Kasumi-1 (cell line): ENCODE measurements at regions not wholly inside any gene's neighbourhood (a gene's known extent, or its start where the extent isn't known, plus 50 kb on each side); places are given as distances from the start of the nearest gene placed in this dataset.

Experiments
- DNase-seq, 2 experiments: peaks; one replicate each; lab custom pipeline; 2025; lab: John Stamatoyannopoulos, UW

DNA sequence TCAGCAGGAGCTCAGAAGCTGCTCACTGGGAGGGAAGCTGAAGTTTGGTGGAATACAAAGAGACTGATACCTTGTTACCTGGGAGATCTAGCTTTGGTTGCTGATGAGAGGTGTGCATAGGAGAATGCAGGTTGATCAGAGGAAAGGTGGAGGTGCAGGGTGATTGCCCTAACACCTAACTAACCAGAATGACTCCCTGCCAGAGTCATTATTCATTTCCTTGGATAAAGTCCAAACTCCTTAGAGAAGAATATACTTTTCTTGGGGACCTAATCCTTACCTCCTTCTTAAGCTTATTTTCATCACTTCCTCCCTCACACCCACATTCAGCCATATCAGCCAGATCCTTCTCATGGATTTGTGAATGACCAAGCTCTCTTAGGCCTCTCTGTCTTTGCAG lies 814.2 kb upstream of the TENM4 start:
- no peak for DNase-seq

DNA sequence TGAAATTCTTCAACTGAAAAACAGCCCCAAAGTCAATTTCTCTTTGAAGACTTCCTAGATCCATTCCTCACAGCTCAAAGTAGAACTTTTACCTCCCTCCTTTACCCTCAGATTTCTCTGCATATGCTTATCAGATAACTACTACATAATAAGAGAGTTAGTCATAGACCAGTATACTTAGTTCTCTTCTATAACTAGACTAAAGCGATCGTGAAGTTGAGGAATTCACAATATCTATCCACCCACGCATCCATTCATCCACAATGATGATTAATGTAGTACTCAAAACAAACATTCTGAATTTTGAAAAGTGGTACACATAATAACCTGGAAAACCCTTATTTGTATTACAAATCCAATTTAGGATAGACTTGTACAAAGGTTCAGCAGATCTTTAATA lies 800.9 kb upstream of the TENM4 start:
- no peak for DNase-seq

DNA sequence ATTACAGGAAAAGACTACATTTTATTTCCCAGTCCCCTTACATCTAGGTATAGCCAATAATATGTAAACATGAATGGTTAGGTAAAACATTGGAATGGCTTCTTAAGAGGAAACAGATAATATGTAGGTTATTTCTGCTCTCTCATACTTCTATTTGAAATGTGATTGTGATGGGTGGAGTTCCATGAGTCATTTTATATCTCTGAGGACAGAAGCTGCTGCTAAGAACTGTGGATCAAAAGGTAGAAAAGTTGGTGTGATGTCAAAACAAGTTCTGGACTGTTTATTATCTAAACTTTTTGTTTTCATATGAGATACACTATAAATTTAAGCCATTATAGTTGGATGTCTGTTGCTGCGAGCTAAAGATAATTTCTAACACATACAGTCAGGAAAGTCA lies 799.4 kb upstream of the TENM4 start:
- DNase-seq, result no peak

DNA sequence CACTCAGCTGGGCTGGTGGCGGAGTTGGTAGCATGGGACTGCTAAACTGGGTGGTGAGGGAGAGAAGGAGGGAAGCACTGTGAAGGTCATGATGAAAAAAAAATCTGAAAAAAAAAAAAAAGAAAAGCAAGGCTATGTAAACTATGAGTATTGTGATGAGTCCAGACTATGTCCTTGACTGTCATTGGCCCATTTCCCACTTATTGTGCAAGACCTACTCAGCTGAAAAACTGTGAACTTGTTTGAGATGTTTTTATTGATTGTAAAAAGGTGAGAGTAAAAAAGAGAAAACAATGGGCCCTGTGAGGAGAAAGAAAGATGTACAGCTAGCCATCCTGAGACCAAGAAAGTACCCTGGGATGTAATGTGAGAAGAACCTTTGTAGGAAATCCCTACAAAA lies 798.4 kb upstream of the TENM4 start:
- no peak for DNase-seq

DNA sequence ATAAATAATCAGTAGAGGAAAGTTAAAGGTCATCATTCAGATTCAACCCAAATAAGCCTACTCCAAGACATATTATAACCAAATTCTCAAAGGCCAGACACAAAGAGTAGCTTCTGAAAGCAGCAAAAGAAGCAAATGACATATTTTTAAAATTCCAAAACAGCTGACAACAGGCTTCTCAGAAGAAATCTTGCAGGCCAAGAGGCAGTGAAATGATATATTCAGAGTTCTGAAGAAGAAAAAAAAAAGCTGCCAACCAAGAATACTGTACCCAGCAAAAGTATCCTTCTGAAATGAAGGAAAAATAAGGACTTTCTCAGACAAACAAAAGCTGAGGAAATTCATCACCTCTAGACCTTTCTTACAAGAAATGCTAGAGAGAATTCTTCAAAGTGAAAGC lies 787.1 kb upstream of the TENM4 start:
- DNase-seq, result no peak

DNA sequence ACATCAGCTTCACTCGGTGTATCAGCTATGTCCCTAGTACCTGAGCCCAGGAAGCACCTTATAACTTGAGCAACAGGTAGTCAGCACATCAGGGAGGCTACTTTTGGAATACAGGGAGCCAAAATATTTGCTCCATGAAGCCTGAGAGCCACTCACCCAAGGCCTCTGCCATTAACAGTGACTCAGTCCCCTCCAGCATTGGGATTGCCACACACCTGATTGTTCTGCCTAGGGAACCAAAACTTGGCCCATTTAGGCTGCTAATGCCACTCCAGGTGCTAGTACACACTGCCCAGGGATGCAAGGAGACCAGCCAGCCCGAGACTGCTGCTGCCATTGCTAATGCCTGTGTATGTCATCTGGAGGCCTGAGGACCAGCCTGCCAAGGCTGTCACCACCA lies 773.6 kb upstream of the TENM4 start:
- no peak for DNase-seq

DNA sequence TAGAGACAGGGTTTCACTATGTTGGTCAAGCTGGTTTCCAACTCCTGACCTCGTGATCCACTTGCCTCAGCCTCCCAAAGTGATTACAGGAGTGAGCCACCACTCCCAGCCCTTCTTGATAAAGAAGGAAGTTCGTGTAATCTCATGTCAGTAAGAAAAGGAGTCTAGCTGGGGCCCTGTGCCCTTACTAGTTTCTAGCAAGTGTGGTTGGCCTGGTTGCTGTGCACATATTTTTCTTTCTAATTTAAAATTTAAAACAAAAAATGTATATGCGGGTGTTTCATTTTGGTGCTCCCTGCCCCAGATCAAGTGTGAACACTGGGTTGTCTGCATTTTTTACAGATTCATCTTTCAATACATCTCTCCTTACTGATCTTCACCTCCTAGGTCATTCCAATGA lies 770.8 kb upstream of the TENM4 start:
- no peak for DNase-seq

DNA sequence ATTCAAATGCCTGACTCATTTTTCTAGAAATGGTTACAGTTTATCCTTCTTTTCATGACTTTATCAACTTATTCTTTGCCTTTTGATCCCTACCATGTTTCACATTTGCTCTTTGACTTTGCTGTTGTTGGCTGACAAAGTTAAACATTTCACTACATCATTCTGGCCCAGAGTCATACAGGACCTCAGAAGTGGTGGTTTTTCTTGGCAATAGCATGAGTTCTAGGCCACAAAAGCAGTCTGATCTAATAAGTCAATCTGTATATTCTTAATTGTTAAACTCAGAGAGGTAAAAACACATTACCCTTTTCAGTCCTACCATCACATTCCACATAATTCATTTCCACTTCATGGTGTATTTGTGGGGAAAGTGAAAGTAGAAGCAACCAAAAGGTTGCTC lies 763.2 kb upstream of the TENM4 start:
- no peak for DNase-seq

DNA sequence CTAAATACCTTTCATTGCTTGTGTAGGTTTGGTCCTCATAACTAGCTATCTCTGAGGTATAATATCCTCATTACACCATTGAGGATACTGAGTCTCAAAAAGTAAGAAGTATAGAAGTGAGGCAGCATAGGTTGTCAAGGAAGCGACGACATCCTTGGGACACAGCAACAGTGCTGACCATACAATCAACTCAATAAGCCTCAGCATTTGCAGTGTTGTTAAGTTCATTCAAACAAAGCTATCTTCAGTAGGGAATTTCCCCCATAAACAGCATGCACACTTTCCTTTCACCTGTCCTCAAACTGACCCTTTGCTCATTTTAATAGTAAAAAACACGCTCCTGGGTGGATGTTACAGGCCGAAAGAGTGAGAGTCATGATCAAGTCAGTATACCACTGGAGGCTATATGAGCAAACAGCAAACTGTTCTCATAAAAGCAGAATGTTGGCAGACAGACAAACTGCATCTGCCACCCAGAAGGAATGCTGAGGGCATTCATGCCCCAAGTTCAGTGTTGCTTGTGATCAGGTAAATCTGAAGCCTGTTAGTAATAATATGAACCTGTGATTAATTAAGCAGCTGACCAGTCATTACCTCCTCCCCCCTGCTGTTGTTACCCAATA lies 756.2 kb upstream of the TENM4 start:
- DNase-seq, result no peak

DNA sequence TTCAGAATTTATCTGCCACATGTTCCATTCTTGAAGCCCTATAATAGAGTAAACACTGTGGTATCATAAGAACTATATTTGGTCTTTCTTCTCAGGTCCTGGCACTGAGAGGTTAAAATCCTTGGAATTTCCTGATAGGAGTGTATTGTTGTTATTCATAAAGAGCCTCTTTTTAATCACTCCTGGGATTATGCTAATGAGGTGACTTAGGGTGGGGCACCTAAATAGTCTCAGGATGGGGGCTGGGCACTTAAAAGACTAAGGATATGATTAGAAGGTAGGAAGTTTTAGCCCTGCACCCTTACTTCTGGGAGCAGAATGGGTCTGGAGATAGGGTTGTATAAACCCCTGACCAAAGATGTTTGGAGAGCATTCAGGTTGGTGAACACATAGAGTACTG lies 755.2 kb upstream of the TENM4 start:
- no peak for DNase-seq

DNA sequence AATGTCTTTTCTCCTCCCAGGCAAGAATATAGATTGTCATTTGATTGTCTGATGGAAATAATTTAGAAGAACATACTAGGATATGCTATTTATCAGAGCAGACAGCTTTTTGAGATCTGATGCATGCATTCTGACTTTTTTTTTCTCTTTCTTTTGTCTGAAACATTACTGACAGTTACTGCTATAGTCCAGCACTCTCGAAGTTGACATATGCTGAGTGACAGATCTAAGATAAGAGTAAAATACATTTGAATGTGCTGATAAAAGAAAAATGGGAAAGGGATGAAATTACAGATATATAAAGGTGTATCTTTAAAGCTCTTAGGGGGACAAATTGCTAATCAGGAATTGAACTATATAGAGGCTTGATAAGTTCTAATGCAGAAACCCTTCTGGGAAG lies 753.8 kb upstream of the TENM4 start:
- DNase-seq, result no peak

DNA sequence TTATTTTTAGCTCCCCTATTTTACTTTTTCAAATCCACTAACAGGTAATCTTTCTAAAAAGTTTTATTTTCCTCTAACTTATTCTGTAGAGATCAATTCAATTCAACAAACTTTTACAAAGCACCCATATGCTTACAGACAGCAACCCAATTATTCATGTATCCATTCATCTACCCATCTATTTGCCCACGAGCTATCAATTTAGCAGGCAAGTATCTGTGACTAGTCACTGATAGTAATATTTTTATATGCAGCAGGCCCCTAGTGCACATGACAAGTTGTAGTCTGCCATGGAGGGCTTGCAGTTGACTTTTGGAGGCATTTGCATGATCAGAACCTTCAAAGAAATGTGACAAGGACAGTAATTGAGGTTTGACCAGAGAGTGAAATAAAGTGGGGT lies 753.2 kb upstream of the TENM4 start:
- DNase-seq, result no peak

DNA sequence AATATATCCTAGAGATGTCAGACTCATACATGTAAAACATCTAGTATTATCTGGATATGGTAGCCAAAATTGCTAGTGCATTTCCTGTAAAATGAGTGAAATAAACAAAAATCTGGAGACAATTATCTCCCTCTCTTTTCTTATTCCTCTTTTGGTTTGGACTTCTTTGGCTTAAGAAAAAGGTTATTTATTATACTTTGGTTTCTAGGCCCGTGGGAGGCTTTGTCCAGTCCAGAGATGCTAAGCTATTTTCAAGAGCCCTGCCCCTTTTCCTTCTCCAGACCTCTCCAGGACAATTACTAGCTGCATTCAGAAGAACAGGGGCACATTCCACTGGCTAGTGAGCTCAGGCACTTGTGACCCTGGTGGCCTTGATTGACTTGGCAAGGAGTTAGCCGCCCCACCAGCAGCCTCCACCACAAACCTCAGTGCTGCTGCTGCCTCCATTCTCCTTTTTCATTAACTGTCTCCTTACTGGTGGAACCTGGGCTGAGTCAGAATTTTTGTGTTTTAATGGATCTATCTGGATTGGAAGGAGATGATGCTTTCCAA lies 747.3 kb upstream of the TENM4 start:
- no peak for DNase-seq

DNA sequence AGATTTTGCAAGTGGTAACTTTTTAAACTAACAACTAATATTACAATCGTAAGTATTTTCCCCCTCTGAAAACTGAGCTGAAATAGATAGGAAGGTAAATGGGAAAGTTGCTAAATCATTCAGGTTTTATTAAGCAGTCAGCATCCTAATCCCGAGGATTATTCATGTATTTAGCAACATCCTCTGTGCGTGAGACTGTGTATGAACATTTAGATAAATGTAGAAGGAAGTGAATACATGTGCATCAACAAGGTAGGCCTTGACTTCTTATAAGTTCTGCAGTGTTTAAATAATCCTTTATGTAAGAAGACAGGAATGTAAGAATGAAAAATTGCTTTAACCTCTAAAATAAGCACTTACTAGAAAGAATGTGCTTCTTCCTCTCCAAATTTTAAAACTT lies 745.9 kb upstream of the TENM4 start:
- DNase-seq, result no peak

DNA sequence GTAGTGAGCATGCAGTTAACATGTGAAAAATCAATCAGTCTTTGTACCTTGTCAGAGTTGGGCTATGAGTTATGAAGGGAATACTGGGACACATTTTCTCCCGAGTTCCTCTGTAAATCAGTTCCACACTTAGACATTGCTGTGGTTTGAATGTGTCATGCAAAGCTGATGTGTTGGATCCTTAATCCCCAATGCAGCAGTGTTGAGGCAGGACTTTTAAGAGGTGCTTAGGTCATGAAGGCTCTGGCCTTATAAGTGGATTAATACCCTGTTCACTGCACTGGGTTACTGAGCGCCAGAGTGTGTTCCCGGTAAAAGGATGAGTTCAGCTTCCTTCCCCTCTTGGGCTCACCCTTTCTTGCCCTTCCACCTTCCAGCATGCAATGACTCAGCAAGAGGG lies 742.1 kb upstream of the TENM4 start:
- no peak for DNase-seq

DNA sequence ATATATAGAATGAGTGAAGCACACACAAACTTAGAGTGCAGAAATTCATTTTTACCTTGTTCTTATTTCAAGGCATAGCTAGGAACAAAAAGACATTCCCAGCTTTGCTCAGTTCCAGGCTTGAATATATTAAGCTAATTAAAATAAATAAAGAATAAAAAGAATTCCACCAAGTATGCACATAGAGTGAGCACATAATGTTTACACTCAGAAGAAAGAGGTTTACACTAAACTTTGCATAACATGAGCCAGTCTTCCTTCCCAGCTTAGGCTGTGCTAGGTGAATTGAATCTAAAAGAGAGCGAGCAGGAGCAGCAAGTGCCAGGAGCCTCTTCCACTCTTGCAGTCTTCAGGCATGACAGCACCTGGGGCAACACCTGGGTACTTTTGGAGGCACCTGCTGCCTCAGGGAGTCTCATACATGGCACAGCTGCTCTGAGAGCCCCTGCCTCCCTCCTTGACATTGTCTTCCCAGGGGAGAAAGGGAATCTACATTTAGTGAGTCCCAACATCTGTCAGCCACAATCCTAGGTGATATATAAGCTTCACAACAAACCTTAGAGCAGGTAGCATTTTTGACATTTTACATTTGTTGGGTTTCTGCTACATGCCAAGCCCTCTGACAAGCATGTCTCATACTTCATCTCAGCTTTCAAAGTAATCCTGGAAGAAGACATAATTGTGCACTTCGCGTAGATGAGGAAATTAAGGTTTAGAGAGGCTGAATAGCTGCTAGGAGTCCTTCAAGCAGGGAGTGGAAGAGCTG lies 732.7 kb upstream of the TENM4 start:
- DNase-seq, result no peak

DNA sequence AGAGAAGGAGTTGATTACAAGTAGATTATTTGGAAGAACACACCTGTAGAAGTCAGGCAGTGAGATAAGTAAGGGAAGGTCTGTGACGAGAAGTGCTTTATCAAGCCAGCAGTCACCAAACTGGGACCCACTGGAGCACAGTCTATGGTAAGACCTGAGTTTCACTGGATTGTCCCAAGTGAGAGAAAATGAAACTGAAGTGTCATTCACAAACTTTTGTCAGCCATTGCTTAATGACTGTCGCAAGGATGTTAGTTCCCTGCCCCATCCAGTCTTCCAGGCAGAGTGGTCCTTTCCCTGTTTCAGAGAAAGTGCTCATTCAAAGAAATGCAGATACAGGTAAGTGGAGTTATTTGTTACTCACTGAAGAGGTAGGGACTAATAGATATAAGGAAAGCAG lies 728.0 kb upstream of the TENM4 start:
- DNase-seq, result no peak

DNA sequence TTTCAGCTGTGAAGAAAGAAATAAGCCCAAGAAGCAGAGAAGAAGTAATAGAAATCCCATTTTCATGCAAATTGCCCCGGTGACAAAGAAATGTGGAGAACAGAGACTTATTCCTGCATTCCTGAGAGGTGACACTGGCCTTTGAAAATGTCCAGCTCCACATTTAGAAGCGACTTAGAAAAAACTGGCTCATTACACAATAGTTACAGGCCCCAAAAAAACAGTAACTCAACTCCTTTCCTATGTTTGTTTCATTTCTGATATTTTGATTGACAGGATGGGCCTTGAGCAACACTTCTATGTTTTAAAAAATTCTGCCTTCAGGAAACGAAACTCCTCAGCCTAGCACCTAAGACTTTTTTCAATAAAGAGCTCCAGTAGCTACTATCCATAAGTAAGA lies 726.9 kb upstream of the TENM4 start:
- DNase-seq, result no peak

DNA sequence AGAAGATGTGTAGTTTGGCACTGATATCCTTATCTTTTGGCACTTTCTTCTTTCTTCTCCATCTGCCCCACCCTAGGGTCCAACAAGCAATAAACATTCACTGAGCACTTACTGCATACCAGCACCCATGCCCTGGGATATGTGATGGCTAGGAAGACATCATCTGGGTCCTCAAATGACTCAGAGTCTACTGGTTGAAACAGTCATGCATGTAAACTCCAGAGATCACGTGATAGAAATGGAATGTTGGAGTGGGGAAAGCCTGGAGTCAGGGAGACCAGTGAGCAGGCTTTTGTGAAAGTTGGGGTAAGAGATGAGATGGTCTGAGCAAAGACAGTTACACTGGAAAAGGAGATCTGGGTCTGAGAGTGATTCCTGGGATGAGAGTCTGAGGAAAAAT lies 724.9 kb upstream of the TENM4 start:
- no peak for DNase-seq

DNA sequence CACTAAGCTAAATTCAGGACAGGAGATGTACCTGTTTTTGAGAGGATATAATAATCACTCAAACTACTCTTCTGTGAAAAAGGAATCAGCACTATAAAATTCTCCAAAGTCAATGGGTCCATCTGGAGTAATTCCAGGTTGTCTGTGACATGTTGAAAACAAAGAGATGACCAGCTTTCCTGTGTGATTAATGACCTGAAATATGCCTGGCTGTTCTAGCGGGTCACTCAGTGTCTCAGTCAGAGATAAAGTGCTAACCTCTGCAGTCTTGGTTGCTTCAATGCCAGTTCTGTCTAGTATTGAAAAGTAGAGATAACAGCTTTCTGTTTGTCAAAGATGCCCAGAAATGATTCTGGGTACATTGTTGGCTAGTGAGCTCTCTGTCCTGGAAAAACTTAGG lies 722.6 kb upstream of the TENM4 start:
- no peak for DNase-seq

DNA sequence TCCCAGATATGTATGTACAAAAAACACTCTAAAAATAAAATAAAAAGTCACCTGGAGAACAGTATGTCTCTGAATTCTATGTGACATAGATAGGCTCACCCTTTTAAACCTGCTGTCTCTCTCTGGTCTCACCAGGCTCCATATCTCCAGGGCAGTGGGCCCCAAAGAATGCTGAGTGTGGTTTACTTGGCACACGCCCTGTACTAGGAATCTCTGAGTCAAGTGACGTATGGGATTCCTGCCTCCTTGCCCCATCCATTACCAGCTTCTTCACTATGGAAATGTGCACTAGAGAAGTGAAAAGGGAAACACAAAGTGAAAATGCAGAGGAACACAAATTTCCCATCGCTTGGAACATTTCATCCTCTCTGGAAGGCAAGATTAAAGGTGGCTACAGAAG lies 722.2 kb upstream of the TENM4 start:
- no peak for DNase-seq

DNA sequence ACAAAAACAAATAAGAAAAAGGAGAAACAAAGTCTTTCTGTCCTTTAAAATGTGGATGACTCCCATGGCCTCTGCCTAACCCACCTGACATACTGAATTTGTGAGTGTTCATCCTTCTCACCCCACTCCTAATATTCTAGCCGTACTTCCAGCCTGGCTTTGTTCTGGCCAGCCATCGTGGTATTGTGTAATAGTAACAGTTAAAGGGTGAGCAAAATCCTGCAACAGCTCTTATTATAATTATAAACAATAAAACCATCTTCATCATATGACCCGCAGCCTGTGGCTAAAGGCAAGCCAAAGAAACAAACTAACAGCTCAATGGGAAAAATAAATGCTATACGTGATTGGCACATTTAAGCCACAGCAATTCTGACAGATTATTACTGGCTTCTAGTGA lies 721.6 kb upstream of the TENM4 start:
- DNase-seq, result no peak

DNA sequence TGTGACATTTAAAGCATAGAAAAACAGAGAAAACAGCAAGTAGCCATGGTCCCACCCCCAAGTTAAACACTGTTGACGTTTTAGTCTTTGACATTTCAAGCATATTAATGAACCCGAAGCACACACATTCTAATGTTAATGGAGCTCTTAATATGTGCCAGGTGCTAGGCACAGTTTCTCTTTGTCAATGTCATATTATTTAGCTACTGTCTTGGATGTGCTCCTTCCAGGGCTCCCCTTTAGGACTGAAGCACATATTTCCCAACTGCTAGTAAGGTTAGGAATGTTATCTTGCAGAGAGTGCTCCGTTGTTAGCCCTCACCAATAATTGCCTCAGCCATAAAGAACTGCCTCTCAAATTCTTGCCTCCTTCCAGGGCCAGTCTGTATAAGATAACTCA lies 716.6 kb upstream of the TENM4 start:
- no peak for DNase-seq

DNA sequence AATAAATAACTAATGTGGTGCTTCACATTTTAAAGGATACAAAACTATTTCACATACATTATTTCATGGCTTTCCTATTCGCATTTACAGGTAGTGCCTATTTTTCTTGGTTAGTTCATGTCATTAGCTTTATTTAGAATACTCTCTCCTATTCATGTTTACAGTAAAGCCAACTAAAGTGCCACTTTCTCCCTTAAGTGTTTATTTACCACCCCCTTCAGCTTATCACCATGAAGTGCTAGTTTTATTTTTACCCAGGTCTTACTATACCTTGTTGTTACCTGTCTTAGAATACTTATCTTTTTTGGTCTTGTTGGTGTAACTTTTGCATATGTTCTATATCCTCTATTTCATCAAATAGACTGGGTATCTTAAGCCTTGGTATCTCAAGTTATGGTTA lies 715.2 kb upstream of the TENM4 start:
- DNase-seq, result no peak
